Large intestine (tissue), 3 donors: ENCODE measurements at regions not wholly inside any gene's neighbourhood (a gene's known extent, or its start where the extent isn't known, plus 50 kb on each side); places are given as distances from the start of the nearest gene placed in this dataset.
"Not testable (repeated sequence)": the region's sequence is repeated elsewhere in the genome, so short reads cannot be mapped to it uniquely, and the experiment has no call there.

Experiments
- DNase-seq, 2 donors: peaks; one replicate each; pipeline versions ENCODE4 v3.0.0 to v3.0.0-alpha.2; 2013
- H3K27ac ChIP-seq: one replicate; pipeline ENCODE4 v1.5.1; 2013; ENCODE audit warnings: low read length
- H3K27me3 ChIP-seq: 2 replicates; pipeline ENCODE4 v1.6.1; 2013; ENCODE audit warnings: low read length; ENCODE audit not compliant: control insufficient read depth, insufficient read depth
- H3K36me3 ChIP-seq: 2 replicates; pipeline ENCODE4 v1.6.1; 2013; ENCODE audit warnings: low read length; ENCODE audit not compliant: control insufficient read depth, insufficient read depth
- H3K4me1 ChIP-seq: one replicate; pipeline ENCODE4 v1.6.1; 2013; ENCODE audit warnings: low read length; ENCODE audit not compliant: control insufficient read depth, insufficient read depth
- H3K4me3 ChIP-seq: one replicate; pipeline ENCODE4 v1.5.1; 2013; ENCODE audit warnings: low read length
- H3K9me3 ChIP-seq: one replicate; pipeline ENCODE4 v1.6.1; 2013; ENCODE audit warnings: mild to moderate bottlenecking, low read depth, low read length, moderate library complexity; ENCODE audit not compliant: control insufficient read depth
- WGBS: methylation state at CpG from one replicate; pipeline ENCODE4 v1.1.5; 2013; ENCODE audit warnings: low lambda C conversion rate; ENCODE audit not compliant: insufficient coverage; 5-methylcytosine and 5-hydroxymethylcytosine counted together

DNA sequence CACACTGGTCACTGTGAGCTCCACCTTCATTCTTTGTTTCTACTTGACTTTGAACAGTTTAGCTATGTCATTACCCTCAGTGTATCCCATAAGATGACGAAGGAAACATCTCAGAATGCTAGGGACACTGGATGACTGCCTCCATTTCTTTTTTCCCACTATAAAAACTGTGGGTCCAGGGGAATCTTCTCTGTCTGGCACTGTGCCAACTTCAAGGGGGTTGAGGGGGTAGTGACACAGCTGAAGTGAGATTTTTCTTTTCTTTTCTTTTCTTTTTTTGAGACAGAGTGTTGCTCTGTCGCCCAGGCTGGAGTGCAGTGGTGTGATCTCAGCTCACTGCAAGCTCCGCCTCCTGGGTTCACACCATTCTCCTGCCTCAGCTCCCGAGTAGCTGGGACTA is 302.6 kb upstream of the TARS1 start:
- H3K4me3 ChIP-seq, H3K27me3 ChIP-seq, H3K27ac ChIP-seq, DNase-seq, H3K9me3 ChIP-seq, H3K4me1 ChIP-seq, H3K36me3 ChIP-seq: not testable (repeated sequence)
- WGBS, result no CpG with 5 or more reads among the region's 4 CpGs

DNA sequence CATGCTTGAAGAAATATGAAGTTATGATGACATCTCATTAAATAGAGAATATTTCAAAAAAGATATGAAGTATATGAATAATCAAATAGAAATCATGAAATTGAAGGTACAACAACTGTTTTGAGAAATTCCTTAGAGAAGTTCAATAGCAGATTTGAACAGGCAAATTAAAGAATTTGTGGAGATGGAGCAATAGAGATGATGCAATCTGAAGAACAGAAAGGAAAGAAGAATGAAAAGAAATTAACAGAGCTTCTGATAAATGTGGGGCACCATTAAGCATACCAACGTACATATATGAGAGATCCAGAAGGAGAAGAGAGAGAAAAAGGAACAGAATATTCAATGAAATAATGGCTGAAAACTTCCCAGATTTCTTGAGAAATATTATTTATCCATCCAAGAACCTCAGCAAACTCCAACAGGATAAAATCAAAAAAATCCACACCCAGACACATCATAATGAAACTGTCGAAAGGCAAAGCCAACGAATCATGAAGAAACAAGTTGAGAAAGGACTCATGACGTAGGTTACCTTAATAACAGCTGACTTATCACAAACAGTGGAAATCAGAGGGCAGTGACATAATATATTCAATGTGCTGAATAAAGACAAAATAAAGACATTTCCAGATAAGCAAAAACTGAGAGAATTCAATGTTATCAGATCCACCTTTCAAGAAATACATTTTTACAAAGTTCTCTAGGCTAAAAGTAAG is 297.2 kb upstream of the TARS1 start:
- no peaks in the 10 kb centered on the region for H3K9me3 ChIP-seq
- H3K4me3 ChIP-seq, result no peak overlapping the region
- H3K27me3 ChIP-seq, result no peaks in the 10 kb centered on the region
- H3K27ac ChIP-seq, result no peak overlapping the region
- 87% methylated on average over 3 of the region's 4 CpGs for WGBS
- no peaks in the 10 kb centered on the region for H3K4me1 ChIP-seq
- DNase-seq, result no peak
- H3K36me3 ChIP-seq, result no peaks in the 10 kb centered on the region

DNA sequence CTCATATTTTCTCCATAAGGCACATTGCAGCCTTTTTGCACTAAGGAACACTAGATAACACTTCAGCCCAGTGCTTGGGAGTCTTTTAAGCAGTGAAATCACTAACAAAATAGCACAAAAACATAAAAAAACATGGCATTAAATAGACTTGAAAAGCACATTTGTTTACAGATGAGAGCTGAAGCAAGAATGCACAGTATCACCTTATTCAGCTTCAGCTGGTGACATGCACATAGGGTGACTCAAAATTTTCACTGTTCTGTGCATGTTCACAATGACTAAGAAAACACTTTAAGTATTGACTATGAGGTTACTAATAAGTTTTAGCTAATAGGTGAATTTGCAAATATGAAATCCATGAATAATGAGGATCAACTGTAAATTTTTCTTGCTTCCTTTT is 293.9 kb upstream of the TARS1 start:
- no peak for DNase-seq

DNA sequence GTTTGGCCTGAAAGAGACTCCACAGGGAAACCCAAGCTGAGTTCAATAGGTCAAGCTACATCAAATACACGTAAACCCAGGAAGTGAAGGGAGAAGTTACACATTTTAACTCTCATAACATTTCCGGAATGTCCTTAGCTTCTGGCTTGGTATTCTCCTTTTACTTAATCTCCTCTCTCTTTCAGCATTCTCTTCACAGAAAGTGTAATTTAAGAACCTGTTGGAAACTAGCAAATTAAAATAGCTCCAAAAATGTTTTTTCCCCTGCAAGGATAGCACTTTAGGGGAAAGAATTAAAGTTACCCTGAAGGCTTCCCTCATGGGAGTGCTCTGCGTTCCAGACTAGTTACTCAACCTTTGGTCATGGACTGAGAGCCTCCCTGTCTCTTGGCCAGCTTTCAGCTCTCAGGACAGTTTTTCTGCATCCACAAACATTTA is 292.7 kb upstream of the TARS1 start:
- Histone ChIP-seq H3K4me3 (no peak overlapping the region), H3K9me3 (no peaks in the 10 kb centered on the region), H3K36me3 (no peaks in the 10 kb centered on the region), H3K4me1 (no peaks in the 10 kb centered on the region), H3K27me3 (no peaks in the 10 kb centered on the region), H3K27ac (no peak overlapping the region)
- DNase-seq, result no peak
- WGBS, result 56% methylated on average over 1 of the region's 3 CpGs

More for the DNA sequence above, 293.9 kb upstream of the TARS1 start:
- no peaks in the 10 kb centered on the region for H3K4me1 ChIP-seq
- H3K9me3 ChIP-seq, result no peaks in the 10 kb centered on the region
- H3K4me3 ChIP-seq, result no peak overlapping the region
- H3K36me3 ChIP-seq, result no peaks in the 10 kb centered on the region
- no peak overlapping the region for H3K27ac ChIP-seq
- H3K27me3 ChIP-seq, result no peaks in the 10 kb centered on the region

DNA sequence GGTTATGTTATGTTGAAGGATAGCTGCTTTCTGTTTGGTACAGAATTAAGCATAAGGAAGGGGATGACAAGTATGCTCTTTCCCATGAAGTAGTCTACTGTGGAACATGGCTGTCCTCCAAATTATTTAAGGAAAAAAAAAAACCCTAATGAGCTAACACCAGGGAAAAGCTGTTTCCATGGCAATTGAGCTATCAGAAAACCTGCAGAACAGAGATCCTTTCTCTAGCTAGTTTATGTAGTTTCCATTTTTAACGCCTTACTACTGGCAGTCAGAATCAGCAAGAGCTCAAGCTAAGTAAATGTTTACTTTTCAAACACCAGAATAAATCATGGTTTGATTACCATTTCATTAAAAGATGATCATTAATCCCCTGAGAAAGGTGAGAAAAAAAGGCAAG is 287.4 kb upstream of the TARS1 start:
- no peaks in the 10 kb centered on the region for H3K36me3 ChIP-seq
- H3K27ac ChIP-seq, result no peak overlapping the region
- H3K4me3 ChIP-seq, result no peak overlapping the region
- no peaks in the 10 kb centered on the region for H3K4me1 ChIP-seq
- no peak for DNase-seq
- no peaks in the 10 kb centered on the region for H3K9me3 ChIP-seq
- no peaks in the 10 kb centered on the region for H3K27me3 ChIP-seq
- no CpG with 5 or more reads among the region's 1 CpG for WGBS

DNA sequence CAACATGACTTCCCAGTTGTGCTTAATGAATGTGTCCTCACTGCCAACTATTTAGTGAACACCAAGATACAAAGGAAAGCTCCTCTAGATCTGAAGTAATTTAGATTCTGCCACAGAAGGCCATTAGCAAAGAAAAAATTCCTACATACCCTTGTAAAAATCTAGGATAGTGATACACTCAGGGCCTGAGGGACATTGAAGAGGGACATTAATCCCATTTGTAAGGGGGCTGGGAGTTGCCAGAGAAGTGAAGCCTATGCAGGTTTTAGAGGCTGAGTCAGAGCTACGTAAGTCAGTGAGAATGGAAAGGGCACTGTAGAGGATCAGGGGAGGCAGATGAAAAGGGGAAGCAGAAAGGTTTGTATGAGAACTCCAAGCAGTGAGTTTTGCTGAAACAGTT is 286.9 kb upstream of the TARS1 start:
- no peak overlapping the region for H3K27ac ChIP-seq
- H3K4me1 ChIP-seq, result no peaks in the 10 kb centered on the region
- no peak overlapping the region for H3K4me3 ChIP-seq
- WGBS, result 60% methylated on average over 1 of the region's 1 CpG
- no peaks in the 10 kb centered on the region for H3K9me3 ChIP-seq
- H3K36me3 ChIP-seq, result no peaks in the 10 kb centered on the region
- DNase-seq, result no peak
- no peaks in the 10 kb centered on the region for H3K27me3 ChIP-seq

DNA sequence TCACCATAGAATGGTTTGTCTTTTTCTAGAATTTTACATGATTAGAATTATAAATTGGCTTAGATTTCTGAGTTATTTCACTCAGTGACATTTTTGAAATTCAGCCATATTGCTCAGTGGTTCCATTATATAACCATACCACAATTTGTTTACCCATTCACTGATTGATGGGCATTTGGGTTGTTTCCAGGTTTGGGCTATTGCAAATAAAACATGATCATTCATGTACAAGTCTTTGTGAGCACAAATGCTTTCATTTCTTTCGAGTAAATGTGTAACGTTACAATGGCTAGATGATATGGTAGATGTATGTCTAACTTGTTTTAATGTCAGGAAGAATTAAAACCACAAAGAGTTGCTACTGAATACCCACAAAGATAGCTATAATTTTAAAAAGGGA is 279.9 kb upstream of the TARS1 start:
- Histone ChIP-seq H3K27me3 (no peaks in the 10 kb centered on the region), H3K36me3 (no peaks in the 10 kb centered on the region), H3K9me3 (peaks cover 3% of the 10 kb centered on the region), H3K4me1 (no peaks in the 10 kb centered on the region), H3K4me3 (no peak overlapping the region), H3K27ac (no peak overlapping the region)
- no peak for DNase-seq
- 100% methylated on average over 1 of the region's 2 CpGs for WGBS

DNA sequence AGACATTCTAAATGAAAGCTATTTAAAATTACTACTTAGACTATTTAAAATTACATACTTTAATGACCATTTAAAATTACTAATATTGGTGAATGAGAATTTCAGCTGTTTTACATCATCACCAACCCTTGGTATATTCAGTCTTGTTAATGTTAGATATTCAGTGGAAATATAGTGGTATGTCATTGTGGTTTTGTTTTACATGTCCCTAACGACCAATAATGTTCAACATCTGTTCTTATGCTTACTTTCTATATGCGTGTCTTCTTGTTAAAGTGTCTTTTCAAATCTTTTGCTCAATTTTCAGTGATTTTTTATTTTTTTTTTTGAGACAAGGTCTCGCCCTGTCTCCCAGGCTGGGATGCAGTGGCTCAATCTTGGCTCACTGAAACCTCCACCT is 279.3 kb upstream of the TARS1 start:
- H3K27me3 ChIP-seq, result no peaks in the 10 kb centered on the region
- no peaks in the 10 kb centered on the region for H3K36me3 ChIP-seq
- no peaks in the 10 kb centered on the region for H3K4me1 ChIP-seq
- 87% methylated on average over 3 of the region's 3 CpGs for WGBS
- H3K27ac ChIP-seq, result no peak overlapping the region
- H3K4me3 ChIP-seq, result no peak overlapping the region
- no peak for DNase-seq
- H3K9me3 ChIP-seq, result peaks cover 3% of the 10 kb centered on the region

DNA sequence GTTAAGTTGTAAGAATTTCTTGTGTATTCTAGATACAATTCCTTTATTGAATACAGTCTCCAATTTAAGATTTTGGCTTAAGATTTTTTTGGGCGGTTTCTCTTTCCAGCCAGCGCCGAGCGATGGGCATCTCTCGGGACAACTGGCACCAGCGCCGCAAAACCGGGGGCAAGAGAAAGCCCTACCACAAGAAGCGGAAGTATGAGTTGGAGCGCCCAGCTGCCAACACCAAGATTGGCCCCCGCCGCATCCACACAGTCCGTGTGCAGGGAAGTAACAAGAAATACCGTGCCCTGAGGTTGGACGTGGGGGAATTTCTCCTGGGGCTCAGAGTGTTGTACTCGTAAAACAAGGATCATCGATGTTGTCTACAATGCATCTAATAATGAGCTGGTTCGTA is 278.7 kb upstream of the TARS1 start:
- DNase-seq, result no peak
- Histone ChIP-seq H3K4me1 (no peaks in the 10 kb centered on the region), H3K4me3 (no peak overlapping the region), H3K27me3 (no peaks in the 10 kb centered on the region), H3K27ac (no peak overlapping the region), H3K9me3 (peaks cover 3% of the 10 kb centered on the region), H3K36me3 (no peaks in the 10 kb centered on the region)
- WGBS, result 60% methylated on average over 1 of the region's 18 CpGs

DNA sequence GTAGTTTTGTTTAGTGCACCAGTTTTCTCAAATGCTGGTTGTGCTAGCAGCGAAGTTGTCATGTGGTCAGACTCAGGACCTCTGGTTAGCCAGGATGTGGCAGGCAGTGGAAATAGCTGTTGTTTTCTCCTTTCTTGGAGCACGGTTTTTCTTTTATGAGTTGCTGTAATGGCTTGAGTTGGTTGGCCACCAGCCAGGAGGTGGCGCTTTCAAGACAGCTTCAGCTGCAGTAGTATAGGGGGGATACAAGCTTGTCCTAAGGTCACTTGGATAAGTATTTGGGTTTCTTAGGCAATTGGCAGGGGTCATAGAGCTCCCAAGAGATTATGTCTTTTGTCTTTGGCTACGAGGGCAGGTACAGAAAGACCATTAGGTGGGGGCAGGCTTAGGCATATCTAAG is 274.2 kb upstream of the TARS1 start:
- Histone ChIP-seq H3K9me3 (peaks cover 12% of the 10 kb centered on the region), H3K36me3 (no peaks in the 10 kb centered on the region), H3K27ac (no peak overlapping the region), H3K27me3 (no peaks in the 10 kb centered on the region), H3K4me1 (no peaks in the 10 kb centered on the region), H3K4me3 (no peak overlapping the region)
- no CpG with 5 or more reads among the region's 4 CpGs for WGBS
- DNase-seq, result no peak

DNA sequence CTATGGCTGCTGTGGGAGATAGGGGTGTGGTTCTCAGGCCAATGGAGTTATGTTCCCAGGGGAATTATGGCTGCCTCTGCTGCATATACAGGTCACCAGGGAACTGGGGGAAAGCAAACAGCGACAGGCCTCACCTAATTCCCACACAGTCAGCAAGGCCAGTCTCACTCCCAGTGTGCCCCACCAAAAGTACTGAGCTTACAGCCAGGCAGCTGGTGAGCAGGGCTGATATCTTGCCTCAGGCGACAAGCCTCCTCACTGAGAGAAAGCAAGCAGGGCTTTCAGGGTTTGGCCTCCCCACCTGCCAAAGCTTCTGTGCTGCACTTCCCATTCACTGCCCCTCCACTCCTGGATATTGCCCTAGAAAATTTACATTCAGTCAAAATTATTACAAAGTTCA is 273.8 kb upstream of the TARS1 start:
- H3K4me1 ChIP-seq, result no peaks in the 10 kb centered on the region
- no CpG with 5 or more reads among the region's 2 CpGs for WGBS
- H3K4me3 ChIP-seq, result no peak overlapping the region
- no peak for DNase-seq
- H3K9me3 ChIP-seq, result peaks cover 11% of the 10 kb centered on the region
- H3K27ac ChIP-seq, result no peak overlapping the region
- no peaks in the 10 kb centered on the region for H3K27me3 ChIP-seq
- no peaks in the 10 kb centered on the region for H3K36me3 ChIP-seq
